CD4-positive, alpha-beta T cell treated with Interleukin-1 beta for 1 hour (primary cell): ENCODE measurements at regions not wholly inside any gene's neighbourhood (a gene's known extent, or its start where the extent isn't known, plus 50 kb on each side); places are given as distances from the start of the nearest gene placed in this dataset.

Experiments used
- DNase-seq, 2 donors: peaks; one replicate each; pipeline ENCODE4 v3.0.0-alpha.2; 2020 to 2022

- DNase-seq, result no peak
Measured at GRCh38 chr5:68957591-68957990, 136.2 kb upstream of the SLC30A5 start.

GRCh38 chr5:68958428-68958827 is 135.4 kb upstream of the SLC30A5 start:
- DNase-seq, result no peak

DNA sequence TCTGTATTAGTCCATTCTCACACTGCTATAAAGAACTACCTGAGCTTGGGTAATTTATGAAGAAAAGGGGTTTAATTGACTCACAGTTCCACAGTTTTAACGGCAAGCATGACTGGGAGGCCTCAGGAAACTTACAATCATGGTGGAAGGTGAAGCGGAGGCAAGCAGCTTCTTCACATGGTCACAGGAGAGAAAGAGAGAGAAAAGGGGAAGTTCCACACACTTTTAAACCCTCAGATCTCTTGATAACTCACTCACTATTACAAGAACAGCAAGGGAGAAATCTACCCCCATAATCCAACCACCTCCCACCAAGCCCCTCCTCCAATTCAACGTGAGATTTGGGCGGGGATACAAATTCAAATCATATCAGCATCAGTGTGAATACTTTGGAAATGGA is 133.4 kb upstream of the SLC30A5 start:
- DNase-seq, result no peak

- DNase-seq, result no peak
Measured at GRCh38 chr5:68960961-68961360, 132.9 kb upstream of the SLC30A5 start.

DNA sequence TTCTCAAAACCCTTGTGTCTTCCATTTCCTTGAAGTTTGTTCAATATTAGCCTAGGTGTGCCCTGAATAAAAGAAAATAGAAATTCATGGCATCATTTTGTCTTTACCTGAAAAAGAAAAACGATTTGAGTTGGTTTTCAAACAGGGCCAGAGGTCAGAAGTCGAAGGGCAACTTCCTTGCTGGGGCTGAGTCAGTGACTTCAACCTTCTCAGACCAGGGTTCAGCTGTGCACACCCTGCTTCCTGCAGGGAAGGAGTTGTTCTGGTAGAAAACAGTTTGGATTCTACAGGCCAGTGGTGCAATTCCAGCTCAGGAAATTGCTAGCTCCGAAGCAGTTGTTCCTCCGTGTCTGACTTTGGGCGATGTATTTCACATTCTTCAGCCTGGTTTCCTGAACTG is 132.1 kb upstream of the SLC30A5 start:
- no peak for DNase-seq

DNA sequence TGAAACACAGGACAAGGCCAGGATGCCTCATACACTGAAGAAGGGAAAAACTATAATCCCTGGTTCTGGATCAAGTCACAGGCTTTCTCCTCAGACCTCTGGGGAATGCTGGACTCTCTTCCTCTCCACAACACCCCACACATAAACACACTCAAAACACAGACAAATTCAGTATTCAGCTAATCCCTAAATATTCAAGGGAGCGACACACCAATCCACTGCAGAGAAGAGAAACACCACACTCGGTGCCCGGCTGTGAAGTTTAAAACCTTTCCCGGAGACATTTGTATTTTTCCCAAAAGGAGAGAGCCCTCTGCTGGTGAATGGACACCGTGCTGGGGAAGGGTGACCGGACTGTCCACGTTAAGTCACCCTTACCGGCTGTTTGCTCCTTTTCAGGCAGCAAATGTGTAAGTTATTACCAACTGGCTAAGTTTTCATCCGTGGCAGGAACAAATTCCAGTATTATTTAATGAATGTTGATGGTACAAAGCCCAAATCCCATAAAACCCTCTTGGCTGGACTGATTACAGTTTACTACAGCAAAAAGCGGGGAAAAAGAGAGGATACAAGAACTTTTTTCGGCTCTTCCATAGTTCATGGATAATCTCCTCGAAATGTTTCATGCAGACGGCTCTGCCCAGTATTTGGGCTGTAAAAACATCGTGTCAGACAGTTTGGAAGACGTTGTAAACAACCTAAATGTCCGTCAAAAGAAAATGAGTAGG is 130.9 kb upstream of the SLC30A5 start:
- DNase-seq, result peak in 1 of 2 donors; percentile 2

DNA sequence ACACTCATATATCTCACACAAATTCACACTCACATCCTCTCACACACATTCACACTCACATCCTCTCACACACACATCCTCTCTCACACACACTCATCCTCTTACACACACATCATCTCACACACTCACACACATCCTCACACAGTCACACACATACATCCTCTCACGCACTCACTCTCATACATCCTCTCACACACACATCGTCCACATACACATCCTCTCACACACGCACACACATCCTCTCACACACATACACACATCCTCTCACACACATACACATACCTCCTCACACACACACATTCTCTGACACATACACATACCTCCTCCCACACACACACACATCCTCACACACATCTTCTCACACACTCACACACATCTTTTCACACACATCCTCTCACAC is 129.1 kb upstream of the SLC30A5 start:
- no peak for DNase-seq

- DNase-seq, result no peak
Measured at GRCh38 chr5:68965926-68966325, 127.9 kb upstream of the SLC30A5 start.

GRCh38 chr5:68966596-68966995 is 127.2 kb upstream of the SLC30A5 start:
- DNase-seq, result no peak

DNA sequence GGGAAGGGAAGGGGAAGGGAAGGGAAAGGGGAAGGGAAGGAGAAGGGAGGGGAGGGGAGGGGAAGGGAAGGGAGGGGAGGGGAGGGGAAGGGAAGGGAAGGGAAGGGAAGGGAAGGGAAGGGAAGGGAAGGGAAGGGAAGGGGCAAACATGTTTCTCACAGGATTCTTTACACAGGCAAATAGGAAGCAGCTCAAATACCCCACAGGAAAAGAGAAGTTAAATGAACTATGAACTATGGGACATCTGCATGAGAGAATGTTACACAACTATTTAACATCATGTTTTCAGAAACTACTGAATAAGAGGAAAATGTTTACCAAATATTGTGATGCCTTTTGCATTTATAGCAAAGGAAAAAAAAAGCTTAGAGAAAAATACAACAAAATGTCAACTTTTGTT is 125.4 kb upstream of the SLC30A5 start:
- no peak for DNase-seq

DNA sequence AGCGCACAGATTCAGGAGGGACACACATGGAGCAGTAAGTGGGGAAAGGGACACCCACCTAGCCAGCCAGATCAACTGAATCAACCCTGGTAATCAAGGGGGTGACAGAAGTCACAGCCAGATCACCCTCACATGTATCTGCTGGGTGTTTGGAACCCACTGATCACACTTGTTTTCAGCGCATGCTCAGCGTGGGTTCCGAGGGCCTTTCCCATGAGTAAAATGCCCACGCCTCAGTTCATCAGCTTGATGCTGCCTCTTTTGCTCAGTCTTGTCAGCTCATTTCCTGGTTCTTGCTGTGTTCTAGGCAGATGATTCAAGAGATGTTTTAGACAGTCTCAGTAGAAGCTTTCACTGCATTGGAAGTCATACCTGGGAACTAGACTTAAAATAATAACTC is 123.2 kb upstream of the SLC30A5 start:
- no peak for DNase-seq

- DNase-seq, result no peak
Measured at GRCh38 chr5:68973696-68974095, 120.1 kb upstream of the SLC30A5 start.

DNA sequence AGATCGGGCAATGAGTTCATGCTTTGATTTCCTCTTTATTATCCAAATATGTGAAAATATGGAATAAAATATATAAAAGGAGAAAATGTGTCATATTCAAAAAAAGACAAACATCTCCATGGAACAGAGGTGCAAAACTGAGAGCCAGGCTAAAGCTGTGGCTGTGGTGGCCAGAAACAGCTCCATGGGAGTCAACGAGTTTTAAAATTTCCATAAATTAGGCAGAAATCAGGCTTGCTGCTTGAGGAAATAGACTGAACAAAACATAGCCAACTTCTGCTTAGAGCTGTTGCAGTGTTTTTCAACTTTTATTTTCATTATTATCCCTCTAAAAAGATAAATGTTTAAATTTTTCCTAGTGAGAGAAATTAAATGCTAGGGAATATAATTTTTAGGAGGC is 110.8 kb upstream of the SLC30A5 start:
- no peak for DNase-seq

- no peak for DNase-seq
Measured at GRCh38 chr5:68983959-68984358, 109.9 kb upstream of the SLC30A5 start.

- DNase-seq, result no peak
Measured at GRCh38 chr5:68991279-68992084, 102.3 kb upstream of the SLC30A5 start.

DNA sequence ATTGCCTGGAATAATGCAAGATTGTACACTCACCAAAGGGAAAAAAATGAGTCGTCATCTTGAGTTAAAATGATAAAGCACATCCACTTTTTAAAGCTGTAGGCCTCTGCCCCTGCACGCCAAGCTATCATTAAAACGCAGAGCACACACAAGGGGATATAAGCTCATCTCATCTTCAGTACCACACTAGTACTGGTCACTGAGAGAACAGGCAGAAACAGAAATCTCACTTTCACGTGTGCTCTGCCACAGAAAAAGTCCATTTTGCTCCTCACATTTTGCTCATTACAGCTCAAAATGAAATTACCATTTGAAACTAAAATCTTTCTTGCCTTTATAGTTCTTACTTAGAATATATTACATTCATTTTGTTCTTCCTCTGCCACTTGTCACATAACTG is 99.2 kb upstream of the SLC30A5 start:
- no peak for DNase-seq

GRCh38 chr5:68995845-68996545 is 97.8 kb upstream of the SLC30A5 start:
- DNase-seq, result no peak

DNA sequence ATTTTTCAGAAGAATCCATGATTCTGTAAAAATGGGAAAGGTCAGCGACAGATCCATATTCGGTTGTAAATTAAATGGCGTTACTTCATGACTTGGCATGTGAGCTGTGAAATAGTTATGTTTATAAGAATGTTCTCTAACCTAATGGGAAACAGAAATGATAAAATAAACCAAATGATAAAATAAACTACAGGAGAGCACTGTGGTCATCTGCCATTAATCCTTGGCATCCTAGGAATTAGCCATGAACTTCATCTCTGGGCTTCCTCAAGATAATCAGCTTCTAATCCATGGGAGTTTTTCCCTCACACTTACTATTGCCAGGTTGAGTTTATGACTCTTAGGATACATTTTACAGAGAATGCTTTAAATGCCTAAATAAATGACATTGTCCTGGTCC is 94.6 kb upstream of the SLC30A5 start:
- DNase-seq, result no peak

DNA sequence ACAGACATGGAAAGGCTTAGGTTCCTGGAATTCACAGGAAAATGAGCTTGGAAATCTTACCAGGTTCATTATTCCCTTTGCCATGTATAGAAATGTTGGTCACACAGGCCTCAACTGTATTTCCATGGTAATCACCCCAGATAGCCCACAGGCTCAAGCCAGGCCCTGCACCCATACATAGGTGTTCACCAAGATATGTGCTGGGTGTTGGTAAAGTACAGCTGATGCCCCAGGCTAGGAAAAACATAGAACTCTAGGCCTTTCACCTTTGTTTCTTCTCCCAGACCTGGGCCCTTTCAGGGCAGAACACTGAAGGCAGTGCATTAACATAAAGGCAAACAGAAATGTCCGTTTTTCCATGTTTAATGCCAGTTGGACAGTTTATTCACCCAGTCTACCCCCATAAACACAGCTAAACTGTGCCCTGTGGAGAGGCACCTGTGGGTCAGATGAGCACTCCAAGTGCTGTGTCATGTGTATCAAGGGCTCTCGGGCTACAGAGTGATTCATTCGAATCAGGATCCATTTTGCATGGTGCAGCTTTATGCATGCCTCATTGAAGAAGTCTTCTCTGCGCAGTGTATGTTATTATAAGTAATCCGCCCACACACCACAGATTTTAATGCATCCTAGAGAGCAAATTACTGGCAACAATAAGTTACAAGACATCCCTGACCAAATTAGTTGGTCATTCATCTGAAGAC is 93.4 kb upstream of the SLC30A5 start:
- no peak for DNase-seq

GRCh38 chr5:69000949-69001348 is 92.9 kb upstream of the SLC30A5 start:
- no peak for DNase-seq

GRCh38 chr5:69001627-69002026 is 92.2 kb upstream of the SLC30A5 start:
- no peak for DNase-seq

- no peak for DNase-seq
Measured at GRCh38 chr5:69004127-69004526, 89.7 kb upstream of the SLC30A5 start.

DNA sequence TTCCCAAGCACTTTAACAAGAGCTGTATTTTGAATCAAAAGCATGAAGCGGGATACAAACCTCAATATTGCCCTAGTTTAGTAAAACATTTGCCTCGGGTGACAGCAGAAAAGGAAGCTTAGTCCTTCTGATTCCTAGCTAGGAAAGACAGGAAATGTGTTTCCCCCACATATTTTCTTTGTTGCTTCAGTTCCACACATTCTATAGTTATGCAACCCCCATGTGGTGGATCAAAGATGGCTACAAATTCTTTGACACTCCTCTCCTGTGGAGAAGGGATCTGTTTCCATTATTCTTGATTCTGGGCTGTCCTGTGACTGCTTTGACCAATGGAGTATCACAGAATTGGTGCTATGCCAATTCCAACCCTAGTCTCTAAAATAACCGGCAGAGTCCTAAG is 89.1 kb upstream of the SLC30A5 start:
- DNase-seq, result no peak
